HCT116 (cell line): ENCODE measurements at regions not wholly inside any gene's neighbourhood (a gene's known extent, or its start where the extent isn't known, plus 50 kb on each side); places are given as distances from the start of the nearest gene placed in this dataset.
"Not testable (repeated sequence)": the region's sequence is repeated elsewhere in the genome, so short reads cannot be mapped to it uniquely, and the experiment has no call there.

Source experiments
- ELF1 ChIP-seq: IDR thresholded peaks from 2 replicates; pipeline ENCODE4 v1.6.1; 2012; ENCODE audit warnings: low read depth, borderline replicate concordance
- POLR2A ChIP-seq: IDR thresholded peaks from 2 replicates; pipeline ENCODE4 v1.7.0; 2011; ENCODE audit warnings: borderline replicate concordance; ENCODE audit not compliant: insufficient read depth, insufficient read length; ENCODE audit errors: extremely low read depth
- POLR2AphosphoS5 ChIP-seq: IDR thresholded peaks from 2 replicates; pipeline ENCODE4 v1.6.1; 2011; ENCODE audit warnings: mild to moderate bottlenecking, low read depth, low read length, moderate library complexity
- RAD21 ChIP-seq: IDR thresholded peaks from 2 replicates; pipeline ENCODE4 v1.6.1; 2012; ENCODE audit warnings: low read depth, mild to moderate bottlenecking
- SIN3A ChIP-seq: IDR thresholded peaks from 2 replicates; pipeline ENCODE4 v1.6.1; 2012; ENCODE audit warnings: low read depth
- TF ChIP-seq, protein P1 (sequence below), 3 experiments: fragments of 200-600 bp in 1 of 3; sonication (generic) in 1 of 3; IDR thresholded peaks in 2 of 3; conservative IDR thresholded peaks in 1 of 3; 2 replicates each; pipeline ENCODE4 v1.5.1; 2012 to 2017; ENCODE audit warnings: low read depth in 2 of 3, low read length in 2 of 3, antibody characterized with exemption in 1 of 3, borderline replicate concordance in 1 of 3, control low read depth in 1 of 3, mild to moderate bottlenecking in 1 of 3, mixed read lengths in 1 of 3, mixed run types in 1 of 3, moderate library complexity in 1 of 3; ENCODE audit not compliant: insufficient read depth in 1 of 3
- TF ChIP-seq, protein P2 (sequence below): IDR thresholded peaks from 2 replicates; pipeline ENCODE4 v1.6.1; 2012; ENCODE audit warnings: low read depth

DNA sequence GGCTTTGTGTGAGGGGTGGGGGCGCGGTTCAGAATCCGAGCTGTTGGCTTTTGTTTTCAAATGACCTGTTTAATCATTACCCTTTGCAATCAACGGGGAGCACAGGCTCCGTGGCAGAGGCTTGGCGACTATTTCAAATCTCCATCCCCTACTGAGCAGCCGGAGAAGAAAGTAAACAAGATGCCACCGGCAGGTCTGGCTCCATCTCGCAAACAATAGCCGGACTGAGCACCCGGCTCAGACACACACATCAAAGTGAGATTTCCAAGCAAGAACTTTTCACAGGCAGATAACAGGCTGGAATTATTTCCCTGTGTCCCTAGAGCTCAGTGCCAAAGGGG is 143.4 kb downstream of the GTF2IRD2B start:
- TF ChIP-seq, protein P1, sequence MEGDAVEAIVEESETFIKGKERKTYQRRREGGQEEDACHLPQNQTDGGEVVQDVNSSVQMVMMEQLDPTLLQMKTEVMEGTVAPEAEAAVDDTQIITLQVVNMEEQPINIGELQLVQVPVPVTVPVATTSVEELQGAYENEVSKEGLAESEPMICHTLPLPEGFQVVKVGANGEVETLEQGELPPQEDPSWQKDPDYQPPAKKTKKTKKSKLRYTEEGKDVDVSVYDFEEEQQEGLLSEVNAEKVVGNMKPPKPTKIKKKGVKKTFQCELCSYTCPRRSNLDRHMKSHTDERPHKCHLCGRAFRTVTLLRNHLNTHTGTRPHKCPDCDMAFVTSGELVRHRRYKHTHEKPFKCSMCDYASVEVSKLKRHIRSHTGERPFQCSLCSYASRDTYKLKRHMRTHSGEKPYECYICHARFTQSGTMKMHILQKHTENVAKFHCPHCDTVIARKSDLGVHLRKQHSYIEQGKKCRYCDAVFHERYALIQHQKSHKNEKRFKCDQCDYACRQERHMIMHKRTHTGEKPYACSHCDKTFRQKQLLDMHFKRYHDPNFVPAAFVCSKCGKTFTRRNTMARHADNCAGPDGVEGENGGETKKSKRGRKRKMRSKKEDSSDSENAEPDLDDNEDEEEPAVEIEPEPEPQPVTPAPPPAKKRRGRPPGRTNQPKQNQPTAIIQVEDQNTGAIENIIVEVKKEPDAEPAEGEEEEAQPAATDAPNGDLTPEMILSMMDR (IDR thresholded peaks at IDR 0.05 in 2 of 3, conservative IDR thresholded peaks at IDR 0.05 in 1 of 3; ENCODE audit: borderline replicate concordance in 1 of 3, insufficient read depth in 1 of 3, low read depth in 2 of 3, low read length in 2 of 3), result not testable (repeated sequence)
- TF ChIP-seq, protein P2, sequence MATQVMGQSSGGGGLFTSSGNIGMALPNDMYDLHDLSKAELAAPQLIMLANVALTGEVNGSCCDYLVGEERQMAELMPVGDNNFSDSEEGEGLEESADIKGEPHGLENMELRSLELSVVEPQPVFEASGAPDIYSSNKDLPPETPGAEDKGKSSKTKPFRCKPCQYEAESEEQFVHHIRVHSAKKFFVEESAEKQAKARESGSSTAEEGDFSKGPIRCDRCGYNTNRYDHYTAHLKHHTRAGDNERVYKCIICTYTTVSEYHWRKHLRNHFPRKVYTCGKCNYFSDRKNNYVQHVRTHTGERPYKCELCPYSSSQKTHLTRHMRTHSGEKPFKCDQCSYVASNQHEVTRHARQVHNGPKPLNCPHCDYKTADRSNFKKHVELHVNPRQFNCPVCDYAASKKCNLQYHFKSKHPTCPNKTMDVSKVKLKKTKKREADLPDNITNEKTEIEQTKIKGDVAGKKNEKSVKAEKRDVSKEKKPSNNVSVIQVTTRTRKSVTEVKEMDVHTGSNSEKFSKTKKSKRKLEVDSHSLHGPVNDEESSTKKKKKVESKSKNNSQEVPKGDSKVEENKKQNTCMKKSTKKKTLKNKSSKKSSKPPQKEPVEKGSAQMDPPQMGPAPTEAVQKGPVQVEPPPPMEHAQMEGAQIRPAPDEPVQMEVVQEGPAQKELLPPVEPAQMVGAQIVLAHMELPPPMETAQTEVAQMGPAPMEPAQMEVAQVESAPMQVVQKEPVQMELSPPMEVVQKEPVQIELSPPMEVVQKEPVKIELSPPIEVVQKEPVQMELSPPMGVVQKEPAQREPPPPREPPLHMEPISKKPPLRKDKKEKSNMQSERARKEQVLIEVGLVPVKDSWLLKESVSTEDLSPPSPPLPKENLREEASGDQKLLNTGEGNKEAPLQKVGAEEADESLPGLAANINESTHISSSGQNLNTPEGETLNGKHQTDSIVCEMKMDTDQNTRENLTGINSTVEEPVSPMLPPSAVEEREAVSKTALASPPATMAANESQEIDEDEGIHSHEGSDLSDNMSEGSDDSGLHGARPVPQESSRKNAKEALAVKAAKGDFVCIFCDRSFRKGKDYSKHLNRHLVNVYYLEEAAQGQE, result not testable (repeated sequence)
- not testable (repeated sequence) for TF ChIP-seq POLR2AphosphoS5, POLR2A, SIN3A, ELF1, RAD21
